GM19452 (cell line): ENCODE measurements at regions not wholly inside any gene's neighbourhood (a gene's known extent, or its start where the extent isn't known, plus 50 kb on each side); places are given as distances from the start of the nearest gene placed in this dataset.
"Not testable (repeated sequence)": the region's sequence is repeated elsewhere in the genome, so short reads cannot be mapped to it uniquely, and the experiment has no call there.

Experiments used
- ATAC-seq: cut with Tn5 transposase; IDR thresholded peaks from one replicate; pipeline ENCODE4 v1.9.1; 2021; ENCODE audit not compliant: unreplicated experiment

GRCh38 chr1:113292603-113293255, 97.6 kb upstream of the MAGI3 start:
- no peak for ATAC-seq

DNA sequence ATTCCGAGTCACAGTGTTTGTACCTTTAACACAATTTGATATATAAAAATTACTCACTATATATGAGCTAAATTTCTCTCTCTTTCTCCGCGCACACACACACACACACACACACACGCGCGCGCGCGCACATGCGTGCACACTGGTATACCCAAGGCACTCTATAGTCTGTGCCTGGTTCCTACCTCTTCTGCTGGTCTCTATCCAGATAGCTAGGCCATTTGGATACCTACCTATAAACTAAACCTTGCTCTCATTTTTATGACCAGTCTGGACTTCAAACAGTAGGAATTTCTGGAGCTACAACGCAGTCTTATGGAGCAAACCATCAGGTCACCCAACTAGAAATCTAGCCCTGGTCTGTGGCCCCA, 97.1 kb upstream of the MAGI3 start:
- ATAC-seq = no peak

- ATAC-seq = no peak
Measured at GRCh38 chr1:113297749-113298148, 92.6 kb upstream of the MAGI3 start.

DNA sequence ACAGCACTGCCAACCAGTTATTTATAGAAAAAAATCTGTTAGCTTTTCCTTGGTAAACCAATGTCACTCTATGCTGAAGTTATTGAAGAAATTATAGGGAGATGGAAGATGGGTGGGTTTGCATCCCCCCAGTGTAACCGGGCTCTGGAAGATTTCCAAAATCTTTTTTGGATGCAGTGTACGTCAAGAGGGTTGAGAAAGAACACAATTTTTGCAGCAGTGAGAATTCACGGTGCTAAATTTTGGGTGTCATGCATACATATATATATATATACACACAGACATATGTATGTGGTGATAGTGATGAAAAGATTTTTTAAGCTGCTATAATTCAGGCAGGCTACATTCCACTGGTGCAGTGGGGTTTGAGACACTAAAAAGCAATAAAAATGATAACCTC, 91.4 kb upstream of the MAGI3 start:
- no peak for ATAC-seq

DNA sequence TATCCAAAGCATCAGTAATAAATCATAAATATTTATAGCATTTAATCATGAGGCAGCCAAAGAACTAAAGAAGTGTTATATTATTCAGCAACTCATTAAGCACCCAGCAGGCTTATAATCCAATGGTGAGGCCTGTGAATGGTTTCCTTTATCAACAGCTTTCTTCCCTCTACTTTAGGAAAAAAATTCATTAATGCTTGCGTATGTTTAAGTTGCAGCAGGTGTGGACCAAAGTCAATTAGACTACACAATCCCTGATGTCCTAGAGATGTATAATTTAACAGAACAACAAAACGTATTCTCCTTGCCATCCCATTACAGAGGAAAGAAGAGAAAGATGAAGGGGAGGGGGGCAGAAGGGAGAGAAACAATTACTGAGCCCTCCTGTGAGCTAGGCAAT, 87.7 kb upstream of the MAGI3 start:
- ATAC-seq = no peak

DNA sequence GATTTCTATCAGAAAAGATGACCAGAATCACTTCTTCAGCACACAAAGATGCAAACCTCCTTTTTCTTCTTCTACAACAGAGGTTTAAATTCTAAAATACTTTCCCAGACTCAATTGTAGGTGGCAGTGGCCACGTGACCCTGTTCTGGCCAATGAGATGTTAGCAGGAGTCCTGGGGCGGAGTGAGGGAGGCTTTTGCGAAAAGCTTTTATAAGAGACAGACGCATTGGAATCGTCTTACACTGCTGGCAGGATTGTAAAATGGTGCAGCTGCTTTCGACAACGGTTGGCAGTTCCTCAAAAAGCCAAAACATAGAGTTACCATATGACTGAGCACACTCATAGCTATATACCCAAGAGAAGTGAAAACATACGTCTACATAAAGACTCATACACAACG, 87.0 kb upstream of the MAGI3 start:
- no peak for ATAC-seq

DNA sequence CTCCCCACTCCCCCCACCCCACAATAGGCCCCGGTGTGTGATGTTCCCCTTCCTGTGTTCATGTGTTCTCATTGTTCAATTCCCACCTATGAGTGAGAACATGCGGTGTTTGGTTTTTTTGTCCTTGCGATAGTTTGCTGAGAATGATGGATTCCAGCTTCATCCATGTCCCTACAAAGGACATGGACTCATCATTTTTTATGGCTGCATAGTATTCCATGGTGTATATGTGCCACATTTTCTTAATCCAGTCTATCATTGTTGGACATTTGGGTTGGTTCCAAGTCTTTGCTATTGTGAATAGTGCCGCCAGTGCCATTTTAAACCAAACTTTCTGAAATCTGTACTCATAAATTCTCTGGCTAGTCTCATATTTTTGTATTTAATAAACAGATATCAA, 85.3 kb upstream of the MAGI3 start:
- ATAC-seq = not testable (repeated sequence)

GRCh38 chr1:113307771-113308445, 82.4 kb upstream of the MAGI3 start:
- no peak for ATAC-seq

GRCh38 chr1:113312651-113313050, 77.7 kb upstream of the MAGI3 start:
- ATAC-seq = not testable (repeated sequence)

- no peak for ATAC-seq
Measured at GRCh38 chr1:113314600-113314999, 75.7 kb upstream of the MAGI3 start.

GRCh38 chr1:113320272-113320671, 70.0 kb upstream of the MAGI3 start:
- ATAC-seq = no peak

GRCh38 chr1:113320972-113321680, 69.2 kb upstream of the MAGI3 start:
- no peak for ATAC-seq

GRCh38 chr1:113321771-113322387, 68.4 kb upstream of the MAGI3 start:
- ATAC-seq = no peak

GRCh38 chr1:113322439-113322838, 67.9 kb upstream of the MAGI3 start:
- no peak for ATAC-seq

DNA sequence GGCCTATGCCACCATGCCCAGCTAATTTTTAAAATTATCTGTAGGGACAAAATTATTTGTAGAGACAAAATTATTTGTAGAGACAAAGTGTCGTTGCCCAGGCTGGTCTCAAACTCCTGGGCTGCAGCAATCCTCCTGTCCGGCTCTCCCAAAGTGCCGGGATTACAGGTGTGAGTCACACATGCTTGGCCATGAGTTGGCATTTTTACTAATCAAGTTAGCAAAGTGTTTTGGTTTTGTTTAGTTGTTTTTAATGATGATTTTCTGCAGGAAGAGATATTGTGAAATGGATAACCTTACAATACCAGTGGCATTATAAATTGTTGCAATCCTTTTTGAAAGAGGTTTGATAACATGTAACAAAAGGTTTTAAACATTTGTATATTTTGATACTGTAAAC, 65.3 kb upstream of the MAGI3 start:
- no peak for ATAC-seq

DNA sequence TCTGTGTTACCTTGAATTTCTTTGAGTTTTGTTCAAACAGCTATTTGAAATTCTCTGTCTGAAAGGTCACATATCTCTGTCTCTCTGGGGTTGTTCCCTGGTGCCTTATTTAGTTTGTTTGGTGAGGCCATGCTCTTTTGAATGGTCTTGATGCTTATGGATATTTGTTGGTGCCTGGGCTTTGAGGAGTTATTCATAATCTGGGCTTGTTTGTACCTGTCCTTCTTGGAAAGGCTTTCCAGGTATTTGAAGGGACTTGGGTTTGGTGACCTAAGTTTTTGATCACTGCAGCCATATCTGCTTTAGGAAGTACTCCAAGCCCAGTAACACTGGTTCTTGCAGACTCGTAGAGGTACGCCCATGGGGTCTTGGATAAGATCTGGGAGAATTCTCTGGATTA, 63.3 kb upstream of the MAGI3 start:
- ATAC-seq = no peak

- ATAC-seq = no peak
Measured at GRCh38 chr1:113333056-113333455, 57.3 kb upstream of the MAGI3 start.

DNA sequence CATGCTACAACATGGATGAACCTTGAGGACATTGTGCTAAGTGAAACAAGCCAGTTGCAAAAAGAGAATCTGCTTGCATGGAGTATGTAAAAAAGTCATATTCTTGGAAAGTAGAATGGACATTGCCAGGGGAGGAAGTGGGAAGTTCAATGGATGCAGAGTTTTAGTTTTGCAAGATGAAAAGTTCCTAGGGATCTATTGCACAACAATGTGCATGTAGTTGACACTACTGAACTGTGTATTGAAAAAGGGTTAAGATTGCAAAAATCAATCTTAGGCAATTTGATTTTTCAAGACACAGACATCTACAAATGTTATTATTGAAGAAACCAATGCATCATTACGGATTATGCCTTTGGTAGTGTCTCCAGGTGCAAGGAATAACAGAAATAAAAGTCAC, 50.3 kb upstream of the MAGI3 start:
- no peak for ATAC-seq
